NCI-H526 treated with DMSO at 0.1 percent for 48 hours (cell line): ENCODE measurements at regions not wholly inside any gene's neighbourhood (a gene's known extent, or its start where the extent isn't known, plus 50 kb on each side); places are given as distances from the start of the nearest gene placed in this dataset.
"Not testable (repeated sequence)": the region's sequence is repeated elsewhere in the genome, so short reads cannot be mapped to it uniquely, and the experiment has no call there.

Experiments
- DNase-seq: peaks from one replicate; lab custom pipeline; 2025; lab: John Stamatoyannopoulos, UW

DNA sequence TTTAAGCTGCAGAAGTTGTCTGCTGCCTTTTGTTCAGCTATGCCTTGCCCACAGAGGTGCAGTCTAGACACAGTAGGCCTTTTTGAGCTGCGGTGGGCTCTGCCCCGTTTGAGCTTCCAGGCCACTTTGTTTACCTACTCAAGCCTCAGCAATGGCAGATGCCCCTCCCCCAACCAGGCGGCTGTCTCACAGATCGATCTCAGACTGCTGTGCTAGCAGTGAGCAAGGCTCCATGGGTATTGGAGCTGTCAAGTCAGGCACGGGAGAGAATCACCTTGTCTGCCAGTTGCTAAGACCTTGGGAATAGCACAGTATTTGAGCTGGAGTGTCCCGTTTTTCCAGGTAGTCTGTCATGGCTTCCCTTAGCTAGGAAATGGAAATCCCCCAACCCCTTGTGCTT is 587.8 kb upstream of the CLINT1 start:
- DNase-seq: not testable (repeated sequence)

DNA sequence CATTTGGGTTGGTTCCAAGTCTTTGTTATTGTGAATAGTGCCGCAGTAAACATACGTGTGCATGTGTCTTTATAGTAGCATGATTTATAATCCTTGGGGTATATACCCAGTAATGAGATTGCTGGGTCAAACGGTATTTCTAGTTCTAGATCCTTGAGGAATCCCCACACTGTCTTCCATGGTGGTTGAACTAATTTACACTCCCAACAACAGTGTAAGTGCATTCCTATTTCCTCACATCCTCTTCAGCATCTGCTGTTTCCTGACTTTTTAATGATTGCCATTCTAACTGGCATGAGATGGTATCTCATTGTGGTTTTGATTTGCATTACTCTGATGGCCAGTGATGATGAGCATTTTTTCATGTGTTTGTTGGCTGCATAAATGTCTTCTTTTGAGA is 580.3 kb upstream of the CLINT1 start:
- DNase-seq: not testable (repeated sequence)

DNA sequence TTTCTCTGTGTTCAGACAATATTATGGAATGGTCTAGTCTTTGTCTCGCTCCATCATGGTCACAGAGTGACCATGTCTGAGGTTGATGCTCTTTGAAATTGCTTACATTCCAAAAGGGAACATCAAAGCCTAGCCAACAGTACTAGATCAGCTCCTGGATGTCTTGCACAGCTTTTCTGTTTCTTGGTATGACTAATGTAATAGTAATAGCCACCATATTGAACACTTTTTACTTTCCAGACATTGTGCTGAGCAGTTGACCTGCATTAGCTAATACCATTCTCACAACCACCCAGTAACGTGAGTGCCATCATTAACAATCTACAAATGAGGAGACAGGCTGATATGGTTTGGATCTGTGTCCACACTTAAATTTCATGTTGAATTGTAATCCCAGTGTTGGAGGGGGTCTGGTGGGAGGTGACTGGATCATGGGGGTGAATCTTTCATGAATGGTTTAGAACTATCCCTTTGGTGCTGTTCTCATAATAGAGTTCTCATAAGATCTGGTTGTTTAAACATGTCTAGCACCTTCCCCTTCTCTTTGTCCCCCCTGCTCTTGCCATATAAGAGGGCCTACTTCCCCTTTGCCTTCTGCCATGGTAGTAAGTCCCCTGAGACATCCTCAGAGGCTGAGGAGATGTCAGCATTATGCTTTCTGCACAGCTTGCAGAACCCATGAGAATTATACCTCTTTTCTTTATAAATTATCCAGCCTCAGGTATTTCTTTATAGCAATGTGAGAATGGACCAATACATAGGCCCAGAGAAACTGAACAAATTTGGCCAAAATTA is 577.5 kb upstream of the CLINT1 start:
- no peak for DNase-seq

DNA sequence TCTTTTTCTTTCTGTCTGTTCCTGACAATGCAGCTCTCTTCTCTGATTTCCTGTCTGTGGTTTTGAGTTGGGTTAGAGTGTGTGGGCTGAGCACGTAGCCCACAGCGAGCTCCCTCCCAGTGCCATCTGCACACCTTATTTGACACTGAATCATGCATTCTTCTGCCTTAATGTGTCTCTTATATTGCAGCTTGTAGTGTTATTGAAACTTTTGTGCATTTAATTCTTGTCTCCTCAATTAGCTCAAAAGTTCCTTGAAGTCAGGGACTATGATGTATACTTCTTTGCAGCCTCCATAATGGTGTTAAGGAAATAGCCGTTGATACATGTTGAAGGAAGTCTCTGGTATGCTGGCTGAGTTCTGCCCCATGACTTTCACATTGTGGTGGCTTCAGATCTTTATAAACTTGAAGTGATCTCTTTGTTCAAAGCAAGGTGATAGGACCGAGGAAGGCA is 576.2 kb upstream of the CLINT1 start:
- no peak for DNase-seq

DNA sequence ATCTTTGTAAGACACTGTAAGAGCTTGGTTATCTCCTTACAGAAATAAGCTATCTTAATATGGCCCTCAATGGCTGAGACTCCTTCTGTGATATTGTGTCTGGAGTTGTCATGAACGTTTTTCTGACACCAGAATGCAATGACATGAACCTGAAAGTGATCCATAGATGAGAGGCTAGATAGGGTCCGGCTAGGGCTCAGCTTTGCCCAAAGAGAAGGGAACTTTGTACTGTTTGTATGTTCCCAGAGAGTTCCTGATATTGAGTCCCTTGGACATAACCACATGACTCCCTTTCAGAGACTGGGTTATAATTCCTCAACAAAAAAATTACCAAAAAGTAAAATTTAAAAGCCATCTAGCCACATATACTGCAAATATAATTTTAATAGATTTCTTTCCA is 575.8 kb upstream of the CLINT1 start:
- DNase-seq: no peak

DNA sequence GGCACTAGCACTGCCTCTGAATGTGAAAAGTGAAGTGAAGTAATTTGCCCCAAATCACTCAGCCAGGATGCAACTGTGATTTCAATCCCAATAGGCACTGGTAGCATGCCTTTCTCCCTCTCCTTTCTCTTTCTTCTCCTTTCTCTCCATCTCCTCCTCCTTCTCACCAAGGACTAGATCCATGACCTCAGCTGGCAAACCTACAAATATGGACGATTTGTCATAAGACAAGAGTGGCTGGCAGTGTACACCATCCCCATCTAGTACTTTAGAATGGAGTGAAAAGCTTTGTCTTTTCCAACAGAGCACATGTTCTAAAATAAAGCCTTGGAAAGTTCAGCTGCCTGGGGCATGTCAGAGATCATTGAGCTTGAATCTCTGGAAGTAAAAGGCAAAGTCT is 574.7 kb upstream of the CLINT1 start:
- DNase-seq: no peak

DNA sequence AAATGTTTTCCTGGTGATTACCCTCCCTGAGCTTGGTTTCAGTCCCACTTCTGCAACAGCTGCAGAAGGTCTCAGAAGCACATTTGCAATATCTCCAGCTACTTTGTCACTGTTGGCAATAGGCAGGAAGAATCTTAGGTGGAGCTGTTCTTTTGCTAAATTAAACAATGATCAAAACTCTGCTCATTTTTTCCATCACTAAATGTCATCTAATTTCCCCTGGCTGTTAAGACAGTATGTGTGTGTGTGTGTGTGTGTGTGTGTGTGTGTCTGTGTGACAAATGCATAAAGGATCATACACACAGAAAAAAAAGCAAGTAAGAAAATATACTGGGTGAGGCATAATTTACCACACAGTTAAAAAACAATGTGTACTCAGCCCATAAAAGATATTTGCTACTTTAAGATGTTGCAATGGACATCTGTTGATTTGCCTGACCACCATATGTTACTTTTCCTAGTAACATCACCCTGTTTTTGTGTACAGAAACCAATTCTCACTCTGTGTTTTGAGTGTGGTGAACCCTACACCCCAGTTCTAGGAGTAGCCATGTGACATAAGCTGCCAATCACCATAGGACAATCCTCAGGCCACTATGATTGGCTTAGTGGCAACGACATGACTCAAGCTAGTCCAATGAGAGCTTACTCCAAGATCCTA is 572.6 kb upstream of the CLINT1 start:
- no peak for DNase-seq

DNA sequence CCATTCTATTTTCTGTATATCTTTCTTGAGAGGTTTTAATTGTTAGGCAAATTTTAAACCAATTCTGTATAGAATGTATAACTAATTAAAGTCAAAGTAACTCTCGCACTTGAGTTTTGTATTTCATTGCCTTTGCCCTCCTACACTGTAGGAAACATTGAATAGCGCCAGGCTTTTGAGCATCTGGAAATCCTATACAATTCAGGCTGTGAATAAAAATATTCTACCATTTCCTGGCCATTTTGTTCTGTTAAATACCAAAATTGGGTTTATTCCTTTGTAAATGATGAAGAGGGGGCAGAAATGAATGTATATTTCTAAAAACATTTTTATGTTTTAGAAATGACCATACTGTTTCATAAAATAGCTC is 571.8 kb upstream of the CLINT1 start:
- no peak for DNase-seq

DNA sequence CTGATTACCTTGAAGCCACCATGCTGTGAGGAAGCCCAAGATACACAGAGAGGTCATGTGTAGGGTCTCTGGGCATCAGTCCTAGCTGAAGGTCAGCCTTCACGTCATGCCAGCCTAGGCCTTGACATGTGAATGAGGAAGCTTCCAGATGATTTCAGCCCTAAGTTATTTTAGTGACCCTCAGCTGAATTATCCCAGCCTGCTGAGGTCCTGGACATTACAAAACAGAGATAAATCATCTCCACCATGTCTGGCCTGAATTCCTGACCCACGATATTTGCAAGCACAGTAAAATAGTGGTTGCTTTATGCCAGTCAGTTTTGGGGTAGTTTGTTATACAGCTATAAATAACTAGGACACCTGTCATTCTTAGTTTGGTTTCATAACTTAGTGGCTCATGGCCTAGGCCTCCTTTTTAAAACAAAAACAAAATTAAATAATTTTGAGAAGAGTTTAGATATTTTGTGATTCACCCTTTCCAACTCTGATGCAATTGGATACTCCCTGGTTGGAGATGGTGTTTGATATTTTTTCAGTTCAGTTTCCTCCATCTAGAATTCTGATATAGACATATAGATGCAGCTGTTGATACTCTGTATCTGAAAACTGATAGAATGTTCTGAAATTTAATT is 571.3 kb upstream of the CLINT1 start:
- DNase-seq: no peak

DNA sequence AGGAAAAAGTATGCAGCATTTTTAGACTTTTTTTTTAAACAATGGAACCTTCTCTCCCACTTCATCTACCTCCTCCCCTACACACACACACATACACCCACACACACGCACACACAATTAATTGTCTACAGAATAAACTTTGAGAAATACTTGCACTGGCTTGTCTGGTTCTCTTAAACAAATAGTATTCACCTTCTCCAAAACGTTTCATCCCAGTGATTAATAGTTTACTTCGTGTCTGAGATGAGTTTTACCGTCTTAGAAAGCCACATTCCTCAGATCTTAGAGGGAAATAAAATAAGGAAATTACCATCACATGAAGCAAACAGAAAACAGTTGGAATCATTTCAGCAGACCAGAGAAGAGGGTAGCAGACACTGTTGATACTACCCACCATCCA is 570.6 kb upstream of the CLINT1 start:
- no peak for DNase-seq

DNA sequence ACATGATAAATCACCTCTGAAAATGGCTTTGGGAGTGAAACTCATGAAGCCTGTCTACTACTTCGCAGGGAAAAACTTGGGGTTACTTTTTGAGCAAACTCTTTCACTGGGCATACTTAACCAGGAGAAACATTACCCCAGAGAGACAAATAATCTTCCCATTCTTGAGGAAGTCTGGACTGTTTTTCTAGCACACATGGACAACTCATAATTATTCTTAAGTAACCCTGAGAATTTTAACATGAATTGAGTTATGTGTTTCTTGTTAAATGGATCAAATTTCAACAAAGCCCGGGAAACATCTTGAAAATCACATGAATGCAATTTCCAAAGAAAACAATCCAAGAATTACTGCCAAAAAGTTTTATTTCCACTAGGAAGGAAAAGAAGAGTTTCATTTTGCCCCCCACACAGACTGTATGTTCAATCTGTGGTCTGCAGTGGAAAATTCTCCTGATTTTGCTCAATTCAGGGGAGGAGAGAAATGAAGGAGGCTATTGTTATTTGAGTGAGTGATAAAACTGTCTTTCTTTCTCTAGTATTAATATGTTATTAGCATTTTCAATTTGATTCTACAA is 564.8 kb upstream of the CLINT1 start:
- DNase-seq: no peak

DNA sequence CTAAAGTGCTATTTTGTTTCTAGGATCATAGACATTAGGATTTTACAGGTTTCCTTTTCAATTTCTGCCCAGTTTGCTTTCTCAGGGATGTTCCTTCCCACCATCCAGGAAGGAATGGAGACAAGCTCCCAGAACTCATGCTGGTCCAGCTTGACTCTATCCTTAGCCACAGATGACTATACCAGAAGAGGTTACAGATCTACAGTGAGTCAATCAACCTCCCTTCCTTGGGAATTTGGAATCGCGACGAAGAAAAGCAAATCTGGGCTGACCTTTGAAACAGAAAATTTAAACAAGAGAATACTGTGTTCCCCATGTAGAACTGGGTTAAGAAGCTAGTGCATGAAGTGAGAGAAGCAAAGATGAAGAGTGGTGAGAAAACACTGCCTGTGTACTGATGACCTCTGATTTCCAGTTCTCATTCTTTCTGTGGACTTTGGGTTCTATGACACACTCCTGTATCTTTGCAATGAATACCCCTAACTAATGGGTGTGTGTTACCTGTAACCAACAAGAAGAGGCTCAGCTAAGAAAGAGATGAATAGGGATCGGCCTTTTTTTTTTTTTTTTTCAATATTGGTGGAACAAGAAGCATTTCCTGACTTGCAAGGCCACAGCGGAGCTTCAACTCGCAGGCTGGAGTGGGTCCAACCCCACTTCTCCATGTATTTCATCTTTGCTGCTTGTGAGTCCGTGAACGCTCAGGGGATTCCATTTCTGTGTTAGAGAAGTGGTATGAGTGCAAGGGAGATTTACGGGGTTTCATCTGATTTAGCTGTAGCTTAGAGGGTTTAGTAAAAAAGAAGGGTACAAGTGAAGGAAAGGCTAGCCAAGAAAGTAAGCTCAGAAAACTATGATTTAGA is 563.9 kb upstream of the CLINT1 start:
- no peak for DNase-seq

DNA sequence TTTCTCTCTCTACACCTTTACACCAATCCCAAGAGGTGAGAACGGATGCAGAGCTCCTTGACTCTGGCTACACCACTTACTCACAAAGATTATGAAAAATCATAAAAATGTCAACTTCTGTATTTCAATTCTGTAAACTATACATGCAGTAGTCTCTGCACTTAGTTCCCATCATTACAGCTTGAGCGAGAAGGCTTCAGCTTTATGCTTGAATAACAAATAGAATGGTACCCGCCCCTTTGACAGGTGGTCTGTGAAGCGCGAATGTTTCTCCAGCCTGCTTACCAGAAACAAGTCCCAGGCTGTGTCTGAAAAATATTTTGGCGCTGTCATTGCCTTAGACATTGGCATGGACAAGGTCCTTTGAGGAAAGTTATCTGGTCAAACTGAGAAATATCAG is 562.4 kb upstream of the CLINT1 start:
- no peak for DNase-seq

DNA sequence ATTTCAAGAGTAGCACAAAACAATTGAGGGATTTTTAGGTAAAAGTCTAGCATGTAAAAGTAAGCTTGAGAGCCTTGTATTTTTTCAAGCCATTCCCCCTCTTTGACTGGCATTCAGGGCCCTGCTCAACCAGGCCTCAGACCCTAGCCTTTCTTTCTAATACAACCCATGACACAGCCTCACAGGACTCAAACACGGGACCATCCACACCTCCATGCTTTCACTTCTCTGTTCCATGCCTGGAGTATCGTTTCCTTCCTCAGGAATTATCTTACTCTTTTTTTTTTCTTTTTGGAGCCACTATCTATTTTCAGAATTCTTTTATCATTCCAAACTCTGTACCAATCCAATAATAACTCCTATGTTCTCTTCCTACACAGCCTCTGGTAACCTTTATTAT is 560.2 kb upstream of the CLINT1 start:
- DNase-seq: no peak

DNA sequence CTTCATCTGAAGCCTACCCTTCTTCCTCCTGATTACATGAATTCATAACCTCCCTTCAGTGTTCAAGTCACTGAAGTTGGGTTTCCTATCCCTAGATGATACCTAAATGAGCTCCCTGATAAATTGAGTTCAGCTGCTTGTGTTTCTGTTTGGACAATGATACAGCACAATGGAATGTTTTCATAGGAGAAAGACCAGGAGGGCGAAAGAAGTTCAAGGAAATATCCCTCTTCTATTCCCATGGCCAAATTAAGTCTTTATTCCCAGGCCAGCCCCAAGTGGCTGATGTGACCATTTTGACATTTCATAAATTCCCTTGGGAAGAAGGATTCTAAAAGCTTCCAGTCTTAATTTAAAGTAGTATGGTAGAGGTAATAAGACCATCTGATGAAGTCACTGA is 555.8 kb upstream of the CLINT1 start:
- no peak for DNase-seq

DNA sequence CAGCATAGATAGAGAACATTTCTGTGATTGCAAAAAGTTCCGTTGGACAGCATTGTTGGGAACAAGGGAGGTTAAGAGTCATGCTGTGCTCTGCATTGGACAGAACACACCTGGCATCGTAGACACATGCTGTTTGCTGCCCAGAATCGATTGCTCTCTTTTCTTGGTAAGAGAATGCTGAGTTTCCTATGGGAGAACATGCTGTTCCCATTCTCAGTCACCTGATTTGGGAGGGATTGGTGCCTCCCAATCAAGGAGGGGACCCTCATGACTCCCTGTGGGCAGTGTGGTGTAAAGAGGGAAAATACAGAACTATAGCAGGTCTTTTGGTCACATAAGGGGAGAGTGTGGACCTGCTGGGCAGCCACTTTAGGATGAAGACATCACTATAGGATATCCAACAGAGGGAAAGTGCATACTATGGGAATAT is 555.4 kb upstream of the CLINT1 start:
- DNase-seq: no peak

DNA sequence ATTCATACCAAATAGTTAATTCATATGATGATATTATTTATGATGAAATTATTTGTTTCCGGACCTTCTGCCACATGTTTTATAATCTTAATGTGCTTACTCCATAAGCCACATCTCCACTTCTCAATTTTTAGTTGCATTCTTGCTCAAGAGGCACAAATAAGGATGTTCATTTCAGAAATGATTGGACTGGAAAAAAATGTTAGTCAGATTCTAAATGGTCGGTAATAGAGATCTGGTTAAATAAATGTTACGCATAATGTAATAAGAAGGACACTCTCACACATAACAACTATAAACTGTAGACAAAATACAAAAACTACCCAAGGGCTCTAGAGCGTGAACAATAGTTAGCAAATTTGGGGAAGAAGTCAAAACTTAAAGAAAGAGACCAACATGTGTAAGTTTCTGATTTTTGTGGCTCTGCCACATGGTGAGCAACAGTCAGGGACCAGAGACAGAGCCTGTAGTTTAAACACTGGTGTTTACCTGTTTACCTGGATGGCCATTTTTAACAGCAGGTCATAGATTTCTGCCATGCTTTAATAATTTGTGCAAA is 554.3 kb upstream of the CLINT1 start:
- DNase-seq: no peak

DNA sequence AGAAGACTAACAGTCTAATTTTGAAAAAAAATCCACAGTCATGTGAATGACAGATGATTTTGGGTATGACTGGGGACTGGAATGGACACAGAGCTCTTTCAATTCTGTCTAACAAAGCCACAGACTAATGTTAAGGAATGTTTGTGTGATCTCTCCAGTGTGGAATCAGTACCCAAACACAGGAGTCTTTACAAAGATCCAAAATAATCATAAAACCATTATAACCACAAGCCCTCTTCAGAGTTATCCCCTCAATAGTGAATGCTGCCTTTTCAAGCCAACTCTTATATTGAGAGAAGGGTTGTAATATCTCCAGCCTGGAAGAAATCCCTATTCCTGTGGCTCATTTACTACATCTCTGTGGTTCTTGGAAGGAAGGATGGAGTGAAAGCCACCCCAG is 552.0 kb upstream of the CLINT1 start:
- DNase-seq: no peak

DNA sequence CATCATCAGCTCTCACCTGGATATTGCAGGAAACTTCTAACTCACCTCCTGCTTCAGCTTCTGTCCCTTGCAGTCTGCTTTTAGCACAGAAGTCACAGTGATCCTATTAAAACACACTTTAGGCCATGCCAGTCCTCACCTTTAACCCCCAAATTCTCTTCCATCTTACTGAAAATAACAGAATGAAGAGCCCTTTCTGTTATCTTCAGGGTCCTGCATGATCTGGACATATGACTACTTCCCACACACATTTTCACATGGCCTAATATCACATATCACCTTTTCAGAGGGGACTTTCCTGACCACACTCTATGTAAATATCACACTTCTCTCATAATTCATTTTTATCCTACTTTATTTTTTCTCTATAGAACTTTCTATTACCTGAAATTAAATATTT is 550.6 kb upstream of the CLINT1 start:
- DNase-seq: no peak

DNA sequence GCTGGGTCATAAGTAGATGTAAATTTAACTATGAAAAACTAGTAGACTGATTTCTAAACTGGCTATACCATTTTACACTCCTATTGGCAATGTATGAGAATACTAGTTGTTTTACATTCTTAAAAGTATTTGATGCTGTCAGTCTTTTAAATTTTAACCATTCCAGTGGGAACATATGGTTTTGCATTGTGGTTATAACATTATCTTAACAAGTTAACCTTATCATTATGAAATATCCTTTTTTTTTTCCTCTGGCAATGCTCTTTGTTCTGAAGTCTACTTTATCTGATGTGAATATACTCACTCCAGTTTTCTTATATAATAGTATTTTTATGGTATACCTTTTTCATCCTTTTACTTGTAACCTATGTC is 548.9 kb upstream of the CLINT1 start:
- no peak for DNase-seq

DNA sequence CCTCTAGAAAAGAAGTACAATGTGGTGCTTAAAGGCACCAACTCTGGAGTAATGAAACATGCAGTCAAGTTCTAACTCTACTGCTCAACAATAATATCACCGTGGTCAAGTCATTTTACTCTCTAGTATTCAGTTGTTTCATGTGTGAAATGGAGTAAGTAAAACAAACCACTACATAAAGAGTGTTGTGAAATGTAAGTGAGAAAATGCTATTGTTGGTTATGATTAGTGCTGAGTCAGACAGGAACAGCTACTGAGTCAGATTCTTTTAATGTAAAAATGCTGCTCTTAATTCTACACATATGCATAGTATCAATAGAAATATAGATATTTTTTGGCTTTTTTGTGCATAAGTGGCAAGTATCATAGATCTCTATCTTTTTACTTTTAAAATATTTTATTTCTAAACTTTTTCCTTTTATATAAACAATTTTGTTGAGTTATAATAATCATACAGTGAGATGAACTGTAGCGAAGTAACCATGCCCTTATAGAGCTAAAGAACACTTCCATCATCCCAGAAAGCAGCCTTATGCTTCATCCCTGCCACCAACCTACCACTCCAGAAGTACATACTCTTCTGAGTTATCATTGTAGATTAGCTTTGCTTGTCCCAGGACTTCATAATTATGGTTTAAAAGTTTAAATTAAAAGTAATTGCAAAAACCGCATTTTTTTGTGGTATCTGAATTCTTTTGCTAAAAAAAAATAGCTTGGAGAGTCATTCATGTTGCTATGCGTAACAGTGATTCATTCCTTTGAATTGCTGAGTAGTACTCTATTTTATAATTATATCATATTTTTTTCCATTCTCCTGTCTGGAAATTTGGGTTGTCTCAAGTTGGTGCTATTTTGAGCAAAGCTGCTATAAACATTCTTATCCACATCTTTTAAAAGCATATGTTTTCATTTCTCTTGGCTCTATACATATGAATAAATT is 548.2 kb upstream of the CLINT1 start:
- no peak for DNase-seq
